GM12878 (cell line): ENCODE measurements at regions not wholly inside any gene's neighbourhood (a gene's known extent, or its start where the extent isn't known, plus 50 kb on each side); places are given as distances from the start of the nearest gene placed in this dataset.

ENCODE experiments used
- ATAC-seq: fragments of 200-7000 bp; cut with Tn5 transposase; 3 replicates; pipeline ENCODE4 v1.9.1; 2020; ENCODE audit warnings: mild to moderate bottlenecking, moderate library complexity
- BruUV-seq: library from RNA; stranded (reverse); fragments of 400-500 nt; replicated peaks from 2 replicates; lab custom pipeline; 2021; lab: Mats Ljungman, UMichigan
- CTCF ChIA-PET: fragments of 300-600 bp; sonication (Branson Sonifier 250); formaldehyde crosslinking; extraction: SDS; loops from one replicate; lab custom pipeline; 2021; ENCODE audit warnings: inconsistent platforms; lab: Yijun Ruan, JAX
- POLR2A ChIA-PET: fragments of 350-600 bp; formaldehyde crosslinking; extraction: SDS; loops from one replicate; lab custom pipeline; 2021; ENCODE audit warnings: inconsistent platforms; lab: Charles Lee
- RAD21 ChIA-PET: fragments of 300-600 bp; sonication (Branson Sonifier 250); formaldehyde crosslinking; loops from one replicate; lab custom pipeline; 2023; ENCODE audit warnings: antibody characterized with exemption; ENCODE audit not compliant: unreplicated experiment; lab: Charles Lee
- SMC1A ChIA-PET: fragments of 300-600 bp; sonication (Branson Sonifier 250); formaldehyde crosslinking; loops from one replicate; lab custom pipeline; 2023; ENCODE audit not compliant: unreplicated experiment, uncharacterized antibody; lab: Charles Lee
- DNase-seq: peaks from one replicate; pipeline ENCODE4 v3.0.0-alpha.2; 2011; ENCODE audit warnings: low read depth, low spot score
- FAIRE-seq: peaks from 3 replicates; lab custom pipeline; 2011; peaks lifted over from hg19 to GRCh38; lab: Jason Lieb, UNC
- H2AFZ ChIP-seq: 2 replicates; pipeline ENCODE4 v1.6.0; 2011; ENCODE audit warnings: low read depth, low read length, control low read depth; ENCODE audit not compliant: control insufficient read depth
- H3K27ac ChIP-seq: 2 replicates; pipeline ENCODE4 v1.5.1; 2011; ENCODE audit warnings: control low read depth; ENCODE audit not compliant: control insufficient read depth, insufficient read depth
- H3K27me3 ChIP-seq, 2 experiments: replicated peaks in 1 of 2; 2 replicates each; pipeline versions ENCODE4 v1.6.0 to v1.6.1; 2011; ENCODE audit warnings: low read length in 1 of 2; ENCODE audit not compliant: control insufficient read depth in 2 of 2, insufficient read depth in 2 of 2
- H3K36me3 ChIP-seq, 2 experiments: 2 replicates each; pipeline ENCODE4 v1.5.1; 2011; ENCODE audit warnings: low read length in 1 of 2; ENCODE audit not compliant: control insufficient read depth in 2 of 2, insufficient read depth in 2 of 2
- H3K4me1 ChIP-seq: 2 replicates; pipeline ENCODE4 v1.6.1; 2011; ENCODE audit warnings: mild to moderate bottlenecking, low read length, moderate library complexity, mixed read lengths; ENCODE audit not compliant: control insufficient read depth, insufficient read depth
- H3K4me2 ChIP-seq: 2 replicates; pipeline ENCODE4 v1.6.0; 2011; ENCODE audit warnings: control low read depth; ENCODE audit not compliant: control insufficient read depth, insufficient read depth
- H3K4me3 ChIP-seq: fragments of 200-600 bp; sonication (generic); 2 replicates; pipeline ENCODE4 v1.5.1; 2016
- H3K79me2 ChIP-seq: 2 replicates; pipeline ENCODE4 v1.6.0; 2011; ENCODE audit warnings: low read length; ENCODE audit not compliant: control insufficient read depth, insufficient read depth
- H3K9ac ChIP-seq: 2 replicates; pipeline ENCODE4 v1.8.0; 2011; ENCODE audit warnings: low read length, control low read depth, mixed read lengths; ENCODE audit not compliant: control insufficient read depth, insufficient read depth
- H3K9me3 ChIP-seq: replicated peaks from 3 replicates; pipeline ENCODE4 v1.5.1; 2011; ENCODE audit warnings: mild to moderate bottlenecking, low read length; ENCODE audit not compliant: control insufficient read depth, insufficient read depth
- H4K20me1 ChIP-seq: 2 replicates; pipeline ENCODE4 v1.6.0; 2011; ENCODE audit not compliant: control insufficient read depth, insufficient read depth
- DPF2 ChIP-seq: fragments of 450-650 bp; IDR thresholded peaks from 2 replicates; pipeline ENCODE4 v1.6.1; 2017; ENCODE audit warnings: mild to moderate bottlenecking
- E2F4 ChIP-seq: IDR thresholded peaks from 2 replicates; pipeline ENCODE4 v1.6.1; 2012; ENCODE audit warnings: low read depth, low read length, improper control_type of control experiment
- MEF2A ChIP-seq: IDR thresholded peaks from 2 replicates; pipeline ENCODE4 v1.6.1; 2011; ENCODE audit warnings: low read depth, mild to moderate bottlenecking, low read length, moderate library complexity; ENCODE audit not compliant: insufficient read depth
- MEF2B ChIP-seq: fragments of 450-650 bp; IDR thresholded peaks from 2 replicates; pipeline ENCODE4 v1.6.1; 2018; ENCODE audit warnings: mild to moderate bottlenecking, moderate library complexity; ENCODE audit not compliant: partially characterized antibody, poor library complexity, severe bottlenecking
- MXI1 ChIP-seq: fragments of 150-350 bp; IDR thresholded peaks from 2 replicates; pipeline ENCODE4 v1.6.1; 2011; ENCODE audit warnings: low read depth, mild to moderate bottlenecking, inconsistent platforms, low read length, improper control_type of control experiment
- NFXL1 ChIP-seq: fragments of 450-650 bp; IDR thresholded peaks from 2 replicates; pipeline ENCODE4 v1.6.1; 2017; ENCODE audit warnings: antibody characterized with exemption, mild to moderate bottlenecking, borderline replicate concordance
- POLR2AphosphoS2 ChIP-seq: IDR thresholded peaks from 2 replicates; pipeline ENCODE4 v1.6.1; 2011; ENCODE audit warnings: low read depth, mild to moderate bottlenecking, low read length, improper control_type of control experiment, moderate library complexity
- WGBS: methylation state at CpG from one replicate; pipeline ENCODE4 v1.1.6; 2016; ENCODE audit warnings: low lambda C conversion rate; ENCODE audit not compliant: insufficient replicate concordance, insufficient coverage; ENCODE audit errors: missing lambda C conversion rate; 5-methylcytosine and 5-hydroxymethylcytosine counted together
- in situ Hi-C: fragments of 300-500 bp; cut with MboI; formaldehyde crosslinking; loops from 9 replicates; pipeline ENCODE4 v1.14.3; 2018; ENCODE audit warnings: mixed read lengths
- intact Hi-C: fragments of 100-400 bp; cut with micrococcal nuclease; formaldehyde crosslinking; loops from one replicate; pipeline ENCODE4 v1.14.2; 2022; ENCODE audit not compliant: unreplicated experiment

DNA sequence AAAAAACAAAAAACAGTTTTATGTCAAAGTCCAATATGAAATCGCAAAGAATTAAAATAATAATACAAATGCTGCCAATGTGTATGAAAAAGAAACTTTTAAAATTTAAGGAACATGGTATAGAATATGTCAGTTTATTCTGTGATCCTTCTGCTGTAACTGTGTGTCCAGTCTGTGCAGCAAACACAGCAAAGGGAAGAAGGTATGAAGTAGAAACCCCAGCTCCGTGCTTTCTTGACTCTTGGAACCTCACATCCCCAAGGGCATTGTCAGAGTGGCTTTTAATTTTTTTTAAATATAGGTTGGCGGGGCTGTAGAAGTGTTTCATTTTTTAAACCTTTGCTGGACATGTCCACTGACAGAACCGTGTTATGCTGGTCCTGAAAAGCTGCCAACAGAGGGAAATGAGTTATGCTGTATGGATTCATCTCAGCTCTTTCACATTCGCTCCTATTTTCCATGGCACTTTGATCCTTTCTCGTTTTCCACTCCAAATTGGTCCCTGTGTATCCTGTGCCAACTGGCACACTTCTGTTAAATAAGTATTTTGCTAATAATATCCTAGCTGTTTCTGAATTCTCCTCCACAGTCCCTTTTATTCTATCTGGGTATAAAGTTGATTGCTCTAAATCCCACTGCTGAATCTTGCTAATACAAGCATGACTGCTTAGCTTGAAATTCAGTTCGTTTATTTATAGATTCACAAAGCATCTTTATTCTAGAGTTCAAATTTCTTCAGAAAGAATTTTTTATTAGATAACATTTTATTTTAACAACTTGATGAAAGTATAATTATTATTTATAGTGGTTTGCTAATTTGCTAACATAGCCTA, 127.0 kb upstream of the DDIT4L start:
- intact Hi-C loops = no loop called here
- CTCF ChIA-PET = no interaction called here
- Histone ChIP-seq H3K36me3 (no peaks in the 10 kb centered on the region), H4K20me1 (no peaks in the 10 kb centered on the region), H3K79me2 (no peaks in the 10 kb centered on the region), H3K4me1 (no peaks in the 10 kb centered on the region), H3K9me3 (no peaks in the 10 kb centered on the region), H2AFZ (no peak overlapping the region), H3K27ac (no peak overlapping the region), H3K4me3 (no peak overlapping the region), H3K27me3 (no peaks in the 10 kb centered on the region), H3K9ac (no peak overlapping the region), H3K4me2 (no peak overlapping the region)
- FAIRE-seq = no peak
- TF ChIP-seq MEF2B (no peak), POLR2AphosphoS2 (no peak), DPF2 (no peak)
- no peak for ATAC-seq
- SMC1A ChIA-PET = no interaction called here
- in situ Hi-C loops = no loop called here
- POLR2A ChIA-PET = no interaction called here
- BruUV-seq = no TSS peak
- RAD21 ChIA-PET = interaction anchor here (1.7 kb wide), 1 partner anchor 224 kb away, joined by 5 read pairs; no protein-coding TSS in a partner anchor
- 6% methylated on average over 7 of the region's 7 CpGs for whole genome bisulfite sequencing
- no peak for DNase-seq

GRCh38 chr4:100314057-100314456, 123.8 kb upstream of the DDIT4L start:
- Histone ChIP-seq H3K9ac (no peak overlapping the region), H3K4me2 (no peak overlapping the region), H3K4me1 (no peaks in the 10 kb centered on the region), H4K20me1 (no peaks in the 10 kb centered on the region), H3K79me2 (no peaks in the 10 kb centered on the region), H3K9me3 (no peaks in the 10 kb centered on the region), H3K27ac (no peak overlapping the region), H3K27me3 (no peaks in the 10 kb centered on the region), H3K4me3 (no peak overlapping the region), H3K36me3 (no peaks in the 10 kb centered on the region), H2AFZ (no peak overlapping the region)
- no TSS peak for BruUV-seq
- ChIA-PET RAD21 (no interaction called here), CTCF (interaction anchor here (0.6 to 2.5 kb wide), 2 partner anchors 33 to 221 kb away, joined by 3 to 7 read pairs; no protein-coding TSS in a partner anchor), POLR2A (interaction anchor here (1.1 kb wide), 1 partner anchor 48 kb away, joined by 3 read pairs; no protein-coding TSS in a partner anchor), SMC1A (interaction anchor here (0.6 to 1.4 kb wide), 3 partner anchors 9 to 66 kb away, joined by 3 to 7 read pairs (median 4); no protein-coding TSS in a partner anchor)
- TF ChIP-seq NFXL1 (no peak), MXI1 (no peak), E2F4 (no peak), MEF2A (no peak)
- FAIRE-seq (no peak), DNase-seq (no peak), ATAC-seq (no peak)
- in situ Hi-C loops (no loop called here), intact Hi-C loops (no loop called here)
- WGBS = 69% methylated on average over 2 of the region's 2 CpGs
